ENCODE measurements at regions not wholly inside any gene's neighbourhood (a gene's known extent, or its start where the extent isn't known, plus 50 kb on each side); places are given as distances from the start of the nearest gene placed in this dataset.

DNA sequence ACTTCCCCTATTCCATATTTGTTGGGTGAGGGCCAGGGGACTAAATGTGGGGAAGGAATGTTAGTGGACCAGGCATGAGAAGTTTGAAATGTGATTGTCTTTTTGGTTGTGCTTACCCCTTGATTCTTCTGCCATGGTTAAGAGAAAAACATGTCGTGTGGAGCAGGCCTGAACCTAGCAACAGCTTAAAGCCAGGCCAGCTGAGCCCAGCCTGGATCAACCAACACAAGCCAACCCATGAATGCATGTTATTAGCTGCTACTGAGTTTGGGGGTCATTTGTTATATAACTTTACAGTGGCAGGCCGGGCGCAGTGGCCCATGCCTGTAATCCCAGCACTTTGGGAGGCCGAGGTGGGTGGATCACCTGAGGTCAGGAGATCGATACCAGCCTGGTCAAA lies 52.4 kb upstream of the TRIO start:
- TF ChIP-seq, protein P1, sequence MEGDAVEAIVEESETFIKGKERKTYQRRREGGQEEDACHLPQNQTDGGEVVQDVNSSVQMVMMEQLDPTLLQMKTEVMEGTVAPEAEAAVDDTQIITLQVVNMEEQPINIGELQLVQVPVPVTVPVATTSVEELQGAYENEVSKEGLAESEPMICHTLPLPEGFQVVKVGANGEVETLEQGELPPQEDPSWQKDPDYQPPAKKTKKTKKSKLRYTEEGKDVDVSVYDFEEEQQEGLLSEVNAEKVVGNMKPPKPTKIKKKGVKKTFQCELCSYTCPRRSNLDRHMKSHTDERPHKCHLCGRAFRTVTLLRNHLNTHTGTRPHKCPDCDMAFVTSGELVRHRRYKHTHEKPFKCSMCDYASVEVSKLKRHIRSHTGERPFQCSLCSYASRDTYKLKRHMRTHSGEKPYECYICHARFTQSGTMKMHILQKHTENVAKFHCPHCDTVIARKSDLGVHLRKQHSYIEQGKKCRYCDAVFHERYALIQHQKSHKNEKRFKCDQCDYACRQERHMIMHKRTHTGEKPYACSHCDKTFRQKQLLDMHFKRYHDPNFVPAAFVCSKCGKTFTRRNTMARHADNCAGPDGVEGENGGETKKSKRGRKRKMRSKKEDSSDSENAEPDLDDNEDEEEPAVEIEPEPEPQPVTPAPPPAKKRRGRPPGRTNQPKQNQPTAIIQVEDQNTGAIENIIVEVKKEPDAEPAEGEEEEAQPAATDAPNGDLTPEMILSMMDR (IDR thresholded peaks at IDR 0.05) = no peak
- no peak for DNase-seq

DNA sequence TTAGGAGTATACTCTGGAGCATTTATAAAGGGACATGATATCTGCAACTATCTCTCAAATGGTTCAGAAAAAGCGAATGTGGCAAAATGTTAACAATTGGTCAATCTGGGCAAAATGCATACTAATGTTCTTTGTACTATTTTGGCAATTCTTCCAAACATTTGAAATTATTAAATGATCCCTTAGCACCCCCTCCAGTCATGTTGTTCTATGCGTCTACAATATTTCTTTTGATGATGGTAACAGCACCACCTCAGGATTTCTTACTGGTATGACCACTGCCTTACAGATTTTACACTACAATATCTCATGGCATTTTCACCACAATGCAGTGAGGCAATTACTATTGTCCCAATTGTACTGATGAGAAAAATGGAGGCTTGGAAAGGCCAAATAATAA lies 52.9 kb upstream of the TRIO start:
- Histone ChIP-seq H3K27me3 (no peaks in the 10 kb centered on the region), H3K9me3 (no peaks in the 10 kb centered on the region), H3K36me3 (no peaks in the 10 kb centered on the region), H3K27ac (no peak overlapping the region), H3K4me3 (replicated peaks in 1 of 3) (no peak overlapping the region), H3K4me1 (no peaks in the 10 kb centered on the region)
- intact Hi-C loops (cut with DNase I) = no loop called here
- DNase-seq = no peak
- TF ChIP-seq POLR2A (IDR thresholded peaks at IDR 0.05) = no peak
- 94 to 97% methylated on average over 2 of the region's 2 CpGs for WGBS, 2 donors

More for the DNA sequence above, 52.4 kb upstream of the TRIO start:
- Histone ChIP-seq H3K27me3 (no peaks in the 10 kb centered on the region), H3K4me3 (replicated peaks in 1 of 3) (no peak overlapping the region), H3K36me3 (no peaks in the 10 kb centered on the region), H3K9me3 (no peaks in the 10 kb centered on the region), H3K27ac (no peak overlapping the region), H3K4me1 (no peaks in the 10 kb centered on the region)
- intact Hi-C loops (cut with DNase I) = no loop called here
- WGBS, 2 donors = 84 to 97% methylated on average over 5 of the region's 5 CpGs

DNA sequence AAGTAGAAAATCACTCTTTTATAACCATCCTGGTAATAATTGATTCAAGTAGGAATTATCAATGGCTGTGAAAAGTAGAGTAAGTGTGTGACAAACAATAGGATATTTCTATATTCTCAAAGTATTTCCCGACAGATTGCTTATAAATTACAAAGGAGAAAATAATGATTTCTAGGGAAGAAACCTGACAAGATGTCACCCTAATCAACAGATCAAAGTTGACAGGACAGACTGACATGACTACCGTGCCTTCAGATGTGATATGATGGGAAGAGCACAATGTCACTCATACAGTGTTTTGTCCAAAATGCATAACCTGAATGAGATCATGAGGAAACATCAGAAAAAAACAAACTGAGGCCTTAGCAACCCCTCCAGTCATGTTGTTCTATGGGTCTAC lies 53.9 kb upstream of the TRIO start:
- H3K4me1 ChIP-seq = no peaks in the 10 kb centered on the region
- intact Hi-C loops (cut with DNase I) = no loop called here
- no peak overlapping the region for H3K27ac ChIP-seq
- no peaks in the 10 kb centered on the region for H3K27me3 ChIP-seq
- WGBS, 2 donors = 87 to 96% methylated on average over 2 of the region's 2 CpGs
- H3K9me3 ChIP-seq = no peaks in the 10 kb centered on the region
- H3K4me3 ChIP-seq (replicated peaks in 1 of 3) = no peak overlapping the region
- no peaks in the 10 kb centered on the region for H3K36me3 ChIP-seq
- TF ChIP-seq, protein P1 (IDR thresholded peaks at IDR 0.05) = no peak
- no peak for TF ChIP-seq POLR2A (IDR thresholded peaks at IDR 0.05)
- no peak for DNase-seq

- TF ChIP-seq, protein P1 (IDR thresholded peaks at IDR 0.05) = no peak
- TF ChIP-seq POLR2A (IDR thresholded peaks at IDR 0.05) = no peak
- no peaks in the 10 kb centered on the region for H3K27me3 ChIP-seq
- H3K4me3 ChIP-seq (replicated peaks in 1 of 3) = no peak overlapping the region
- WGBS, 2 donors = 75 to 85% methylated on average over 2 of the region's 2 CpGs
- no peaks in the 10 kb centered on the region for H3K36me3 ChIP-seq
- H3K9me3 ChIP-seq = no peaks in the 10 kb centered on the region
- no peaks in the 10 kb centered on the region for H3K4me1 ChIP-seq
- intact Hi-C loops (cut with DNase I) = no loop called here
- no peak for DNase-seq
- no peak overlapping the region for H3K27ac ChIP-seq
Observed at GRCh38 chr5:14086261-14086660, 56.9 kb upstream of the TRIO start.

DNA sequence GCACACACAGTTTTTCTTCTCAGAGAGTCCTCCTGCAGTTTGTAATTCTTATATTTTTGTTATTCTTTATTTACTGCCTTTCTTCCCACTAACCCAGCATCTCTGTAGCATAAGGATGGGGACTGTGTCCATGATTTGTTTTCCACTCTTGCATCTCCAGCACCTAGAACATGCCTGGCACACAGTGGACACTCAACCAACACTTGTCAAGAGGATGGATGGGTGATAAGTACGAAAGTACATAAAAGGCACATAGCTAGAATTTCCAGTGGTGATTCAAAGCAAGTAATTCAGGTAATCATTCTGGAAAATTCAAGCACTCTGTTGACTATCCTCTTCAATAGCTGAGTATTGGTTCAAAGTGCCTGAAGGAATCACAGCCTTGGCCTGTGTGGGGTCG lies 60.2 kb upstream of the TRIO start:
- no peak for DNase-seq
- intact Hi-C loops (cut with DNase I) = no loop called here
- Histone ChIP-seq H3K27me3 (no peaks in the 10 kb centered on the region), H3K27ac (no peak overlapping the region), H3K4me3 (replicated peaks in 1 of 3) (no peak overlapping the region), H3K36me3 (no peaks in the 10 kb centered on the region), H3K4me1 (no peaks in the 10 kb centered on the region), H3K9me3 (no peaks in the 10 kb centered on the region)
- WGBS, 2 donors = 74 to 76% methylated on average over 2 of the region's 2 CpGs
- TF ChIP-seq, protein P1 (IDR thresholded peaks at IDR 0.05) = no peak
- no peak for TF ChIP-seq POLR2A (IDR thresholded peaks at IDR 0.05)

DNA sequence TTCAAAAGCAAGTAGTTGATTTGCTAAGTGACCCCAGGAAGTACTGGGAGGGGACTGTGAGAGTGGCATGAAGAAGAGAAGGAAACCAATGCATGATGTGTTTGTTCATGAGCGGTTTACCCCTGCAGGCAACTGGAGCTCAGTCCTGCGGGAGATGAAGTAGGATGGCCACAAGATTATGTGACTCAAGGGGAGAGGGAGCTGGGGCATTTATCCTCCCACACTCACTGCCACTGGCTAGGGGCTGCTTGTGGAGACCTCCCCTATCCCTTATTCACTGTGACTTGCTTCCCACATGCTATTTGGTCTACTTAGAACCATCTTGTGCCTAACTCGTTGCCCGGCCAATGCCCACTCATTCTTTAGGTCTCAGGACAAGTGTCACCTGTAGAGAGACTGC lies 60.6 kb upstream of the TRIO start:
- no peak for DNase-seq
- WGBS, 2 donors = 78 to 84% methylated on average over 4 of the region's 4 CpGs
- TF ChIP-seq POLR2A (IDR thresholded peaks at IDR 0.05) = no peak
- TF ChIP-seq, protein P1 (IDR thresholded peaks at IDR 0.05) = no peak
- Histone ChIP-seq H3K36me3 (no peaks in the 10 kb centered on the region), H3K27ac (no peak overlapping the region), H3K4me1 (no peaks in the 10 kb centered on the region), H3K9me3 (no peaks in the 10 kb centered on the region), H3K27me3 (no peaks in the 10 kb centered on the region), H3K4me3 (replicated peaks in 1 of 3) (no peak overlapping the region)
- intact Hi-C loops (cut with DNase I) = no loop called here

Measured in thyroid gland (tissue), 4 donors.